GM12878 (cell line): ENCODE measurements at regions not wholly inside any gene's neighbourhood (a gene's known extent, or its start where the extent isn't known, plus 50 kb on each side); places are given as distances from the start of the nearest gene placed in this dataset.

Experiments used
- BRCA1 ChIP-seq: IDR thresholded peaks from 2 replicates; pipeline ENCODE4 v1.6.1; 2011; ENCODE audit warnings: low read depth, low read length, improper control_type of control experiment
- CREM ChIP-seq: IDR thresholded peaks from 2 replicates; pipeline ENCODE4 v1.6.1; 2014; ENCODE audit warnings: antibody characterized with exemption, low read depth
- GABPA ChIP-seq: IDR thresholded peaks from 2 replicates; pipeline ENCODE4 v1.6.1; 2014; ENCODE audit warnings: antibody characterized with exemption, low read depth, mild to moderate bottlenecking, inconsistent platforms
- KDM1A ChIP-seq: fragments of 200-600 bp; sonication (generic); IDR thresholded peaks from 2 replicates; pipeline ENCODE4 v1.6.1; 2016; ENCODE audit warnings: borderline replicate concordance
- MLLT1 ChIP-seq: fragments of 450-650 bp; IDR thresholded peaks from 2 replicates; pipeline ENCODE4 v1.6.1; 2016; ENCODE audit warnings: mild to moderate bottlenecking
- RCOR1 ChIP-seq: conservative IDR thresholded peaks from 2 replicates; pipeline ENCODE4 v1.6.1; 2012; ENCODE audit warnings: low read depth, low read length, improper control_type of control experiment
- TCF12 ChIP-seq: IDR thresholded peaks from 2 replicates; pipeline ENCODE4 v1.6.1; 2011; ENCODE audit warnings: low read depth, mild to moderate bottlenecking, low read length
- ZBTB11 ChIP-seq: fragments of 450-650 bp; formaldehyde crosslinking; IDR thresholded peaks from 2 replicates; pipeline ENCODE4 v1.5.0; 2022; ENCODE audit warnings: mild to moderate bottlenecking, missing genetic modification characterization

- TF ChIP-seq GABPA (no peak), TCF12 (no peak), MLLT1 (no peak), ZBTB11 (CRISPR knock-in tag) (no peak), KDM1A (no peak), RCOR1 (no peak), CREM (no peak), BRCA1 (no peak)
Measured at GRCh38 chr6:47093169-47093568, 51.0 kb upstream of the ADGRF1 start (continued).
